Epidermal melanocyte (primary cell): ENCODE measurements at regions not wholly inside any gene's neighbourhood (a gene's known extent, or its start where the extent isn't known, plus 50 kb on each side); places are given as distances from the start of the nearest gene placed in this dataset.
"Not testable (repeated sequence)": the region's sequence is repeated elsewhere in the genome, so short reads cannot be mapped to it uniquely, and the experiment has no call there.

ENCODE experiments used
- DNase-seq: peaks from one replicate; pipeline ENCODE4 v3.0.0; 2011; ENCODE audit warnings: low spot score; ENCODE audit not compliant: insufficient read length

- no peak for DNase-seq
These were observed 1526.8 kb upstream of the TENM4 start for GRCh38 chr11:80967649-80968048.

- no peak for DNase-seq
These were observed 1519.7 kb upstream of the TENM4 start for GRCh38 chr11:80960381-80961029.

- DNase-seq: no peak
These were observed 1518.9 kb upstream of the TENM4 start for GRCh38 chr11:80959751-80960150.

- no peak for DNase-seq
These were observed 1518.2 kb upstream of the TENM4 start for GRCh38 chr11:80958987-80959386.

- DNase-seq: peak; percentile 38
These were observed 1517.5 kb upstream of the TENM4 start for GRCh38 chr11:80958361-80958760.

- DNase-seq: no peak
These were observed 1514.8 kb upstream of the TENM4 start for GRCh38 chr11:80955588-80955987.

- no peak for DNase-seq
These were observed 1508.0 kb upstream of the TENM4 start for GRCh38 chr11:80948781-80949180.

GRCh38 chr11:80944758-80945157 is 1503.9 kb upstream of the TENM4 start:
- DNase-seq: no peak

GRCh38 chr11:80943226-80943625 is 1502.4 kb upstream of the TENM4 start:
- no peak for DNase-seq

GRCh38 chr11:80937842-80938241 is 1497.0 kb upstream of the TENM4 start:
- no peak for DNase-seq

GRCh38 chr11:80930038-80930437 is 1489.2 kb upstream of the TENM4 start:
- DNase-seq: no peak

GRCh38 chr11:80929031-80929805 is 1488.4 kb upstream of the TENM4 start:
- no peak for DNase-seq

- DNase-seq: no peak
These were observed 1484.5 kb upstream of the TENM4 start for GRCh38 chr11:80925321-80925720.

- not testable (repeated sequence) for DNase-seq
These were observed 1480.5 kb upstream of the TENM4 start for GRCh38 chr11:80921310-80921709.

GRCh38 chr11:80916173-80916798 is 1475.5 kb upstream of the TENM4 start:
- DNase-seq: no peak

- no peak for DNase-seq
These were observed 1473.5 kb upstream of the TENM4 start for GRCh38 chr11:80914311-80914710.

GRCh38 chr11:80911666-80912065 is 1470.8 kb upstream of the TENM4 start:
- no peak for DNase-seq

- no peak for DNase-seq
These were observed 1459.4 kb upstream of the TENM4 start for GRCh38 chr11:80900265-80900664.

GRCh38 chr11:80899381-80899780 is 1458.6 kb upstream of the TENM4 start:
- DNase-seq: no peak

GRCh38 chr11:80898910-80899309 is 1458.1 kb upstream of the TENM4 start:
- DNase-seq: no peak

GRCh38 chr11:80886684-80887083 is 1445.9 kb upstream of the TENM4 start:
- no peak for DNase-seq

GRCh38 chr11:80873310-80873999 is 1432.6 kb upstream of the TENM4 start:
- peak; percentile 20 for DNase-seq
